DOHH2 (cell line): ENCODE measurements at regions not wholly inside any gene's neighbourhood (a gene's known extent, or its start where the extent isn't known, plus 50 kb on each side); places are given as distances from the start of the nearest gene placed in this dataset.

Source experiments
- H3F3A ChIP-seq: fragments of 200-600 bp; sonication (generic), shearing (Covaris generic); 2 replicates; pipeline ENCODE4 v1.6.0; 2016; ENCODE audit warnings: antibody characterized with exemption, mild to moderate bottlenecking; ENCODE audit not compliant: control insufficient read depth, insufficient read depth
- H3K27ac ChIP-seq: fragments of 200-600 bp; sonication (generic); 2 replicates; pipeline ENCODE4 v1.5.1; 2014; ENCODE audit warnings: low read depth, mild to moderate bottlenecking, low read length, moderate library complexity
- H3K27me3 ChIP-seq: fragments of 200-600 bp; sonication (generic); 2 replicates; pipeline ENCODE4 v1.6.1; 2014; ENCODE audit warnings: mild to moderate bottlenecking, low read length, mixed read lengths; ENCODE audit not compliant: control insufficient read depth
- H3K36me3 ChIP-seq: fragments of 200-600 bp; sonication (generic); 2 replicates; pipeline ENCODE4 v1.6.1; 2014; ENCODE audit warnings: mild to moderate bottlenecking, low read length, moderate library complexity, mixed read lengths; ENCODE audit not compliant: control insufficient read depth
- H3K4me1 ChIP-seq: fragments of 200-600 bp; sonication (generic); 2 replicates; pipeline ENCODE4 v1.6.1; 2014; ENCODE audit warnings: mild to moderate bottlenecking, low read length, mixed read lengths; ENCODE audit not compliant: control insufficient read depth
- H3K4me2 ChIP-seq: fragments of 200-600 bp; sonication (generic); 2 replicates; pipeline ENCODE4 v1.6.0; 2014; ENCODE audit warnings: mild to moderate bottlenecking, low read length, moderate library complexity
- H3K4me3 ChIP-seq: fragments of 200-600 bp; sonication (generic); 2 replicates; pipeline ENCODE4 v1.5.1; 2014; ENCODE audit warnings: mild to moderate bottlenecking, low read length, mixed read lengths
- H3K79me2 ChIP-seq: fragments of 200-600 bp; sonication (generic); 2 replicates; pipeline ENCODE4 v1.6.1; 2014; ENCODE audit warnings: mild to moderate bottlenecking, low read length, mixed read lengths; ENCODE audit not compliant: control insufficient read depth
- H3K9me2 ChIP-seq: fragments of 200-600 bp; sonication (generic); replicated peaks from 2 replicates; pipeline ENCODE4 v1.6.1; 2014; ENCODE audit warnings: mild to moderate bottlenecking, low read length, mixed read lengths; ENCODE audit not compliant: control insufficient read depth
- H3K9me3 ChIP-seq: fragments of 200-600 bp; sonication (generic); 2 replicates; pipeline ENCODE4 v1.6.1; 2014; ENCODE audit warnings: antibody characterized with exemption, low read length, mixed read lengths; ENCODE audit not compliant: control insufficient read depth, insufficient read depth
- H4K20me1 ChIP-seq: fragments of 200-600 bp; sonication (generic); 2 replicates; pipeline ENCODE4 v1.6.0; 2014; ENCODE audit warnings: low read depth, mild to moderate bottlenecking, antibody characterized with exemption, low read length, moderate library complexity; ENCODE audit not compliant: control insufficient read depth, insufficient read depth
- EZH2phosphoT487 ChIP-seq: fragments of 200-600 bp; sonication (generic); IDR thresholded peaks from 2 replicates; pipeline ENCODE4 v1.6.1; 2017; ENCODE audit warnings: borderline replicate concordance, mild to moderate bottlenecking, antibody characterized with exemption, low read length, moderate library complexity, mixed read lengths
- TF ChIP-seq, protein P1 (sequence below): fragments of 200-600 bp; sonication (generic); IDR thresholded peaks from one replicate; pipeline ENCODE4 v1.5.1; 2014; ENCODE audit warnings: antibody characterized with exemption, mild to moderate bottlenecking, low read depth, low read length; ENCODE audit not compliant: poor library complexity, severe bottlenecking

DNA sequence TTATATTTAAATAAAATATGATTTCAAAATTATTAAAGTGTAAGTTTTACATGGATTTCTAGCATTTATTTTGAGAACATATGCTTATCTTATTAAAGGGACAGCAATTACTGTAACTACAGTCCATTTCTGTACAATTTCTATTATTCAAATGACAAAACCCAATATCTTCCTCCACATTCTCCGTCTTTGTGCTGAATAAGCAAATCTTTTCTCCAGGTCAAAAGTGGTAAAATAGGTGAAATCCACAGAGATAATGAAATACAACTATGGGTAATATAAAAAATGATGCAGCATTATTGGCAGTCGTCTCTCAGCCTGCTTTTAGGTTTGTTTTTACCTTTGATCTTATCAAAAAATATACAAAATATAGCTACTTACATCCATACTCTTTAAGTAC lies 79.4 kb upstream of the OTX2 start:
- Histone ChIP-seq H3K4me1 (no peaks in the 10 kb centered on the region), H3K79me2 (no peaks in the 10 kb centered on the region), H3K9me3 (no peaks in the 10 kb centered on the region), H3K27ac (no peak overlapping the region), H3K4me2 (no peak overlapping the region), H3K4me3 (no peak overlapping the region), H3K9me2 (no peaks in the 10 kb centered on the region), H4K20me1 (no peaks in the 10 kb centered on the region), H3K27me3 (peaks cover 6% of the 10 kb centered on the region; the same call in 1 of the 2 replicates), H3K36me3 (no peaks in the 10 kb centered on the region), H3F3A (no peaks in the 10 kb centered on the region)
- TF ChIP-seq EZH2phosphoT487 = no peak
- TF ChIP-seq, protein P1, sequence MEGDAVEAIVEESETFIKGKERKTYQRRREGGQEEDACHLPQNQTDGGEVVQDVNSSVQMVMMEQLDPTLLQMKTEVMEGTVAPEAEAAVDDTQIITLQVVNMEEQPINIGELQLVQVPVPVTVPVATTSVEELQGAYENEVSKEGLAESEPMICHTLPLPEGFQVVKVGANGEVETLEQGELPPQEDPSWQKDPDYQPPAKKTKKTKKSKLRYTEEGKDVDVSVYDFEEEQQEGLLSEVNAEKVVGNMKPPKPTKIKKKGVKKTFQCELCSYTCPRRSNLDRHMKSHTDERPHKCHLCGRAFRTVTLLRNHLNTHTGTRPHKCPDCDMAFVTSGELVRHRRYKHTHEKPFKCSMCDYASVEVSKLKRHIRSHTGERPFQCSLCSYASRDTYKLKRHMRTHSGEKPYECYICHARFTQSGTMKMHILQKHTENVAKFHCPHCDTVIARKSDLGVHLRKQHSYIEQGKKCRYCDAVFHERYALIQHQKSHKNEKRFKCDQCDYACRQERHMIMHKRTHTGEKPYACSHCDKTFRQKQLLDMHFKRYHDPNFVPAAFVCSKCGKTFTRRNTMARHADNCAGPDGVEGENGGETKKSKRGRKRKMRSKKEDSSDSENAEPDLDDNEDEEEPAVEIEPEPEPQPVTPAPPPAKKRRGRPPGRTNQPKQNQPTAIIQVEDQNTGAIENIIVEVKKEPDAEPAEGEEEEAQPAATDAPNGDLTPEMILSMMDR = no peak

DNA sequence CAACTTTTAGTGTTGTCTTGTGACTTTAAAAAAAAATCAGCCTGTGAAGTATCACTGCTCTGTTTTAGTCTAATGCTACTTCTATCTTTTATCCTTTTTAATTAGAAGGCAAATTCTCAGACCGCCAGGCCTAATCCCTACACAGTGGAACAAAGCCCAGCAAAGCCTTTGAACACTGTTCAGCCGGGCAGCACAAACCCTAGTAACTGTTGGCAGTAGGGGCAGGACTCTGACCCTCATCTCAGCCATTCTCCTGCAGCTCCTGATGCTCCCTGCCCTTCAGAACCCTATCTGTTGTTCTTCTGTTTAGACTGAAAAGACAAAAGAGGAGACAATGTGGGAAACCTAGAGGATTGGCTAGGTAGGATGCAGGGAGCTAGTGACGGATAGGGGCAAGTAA lies 78.0 kb upstream of the OTX2 start:
- no peaks in the 10 kb centered on the region for H3F3A ChIP-seq
- no peaks in the 10 kb centered on the region for H3K9me3 ChIP-seq
- no peak overlapping the region for H3K27ac ChIP-seq
- no peak overlapping the region for H3K4me3 ChIP-seq
- H3K9me2 ChIP-seq = no peaks in the 10 kb centered on the region
- no peak overlapping the region for H3K4me2 ChIP-seq
- no peaks in the 10 kb centered on the region; the same call in 1 of the 2 replicates for H3K27me3 ChIP-seq
- H3K79me2 ChIP-seq = no peaks in the 10 kb centered on the region
- H3K4me1 ChIP-seq = no peaks in the 10 kb centered on the region
- no peak for TF ChIP-seq EZH2phosphoT487
- TF ChIP-seq, protein P1 = no peak
- H4K20me1 ChIP-seq = no peaks in the 10 kb centered on the region
- no peaks in the 10 kb centered on the region for H3K36me3 ChIP-seq

DNA sequence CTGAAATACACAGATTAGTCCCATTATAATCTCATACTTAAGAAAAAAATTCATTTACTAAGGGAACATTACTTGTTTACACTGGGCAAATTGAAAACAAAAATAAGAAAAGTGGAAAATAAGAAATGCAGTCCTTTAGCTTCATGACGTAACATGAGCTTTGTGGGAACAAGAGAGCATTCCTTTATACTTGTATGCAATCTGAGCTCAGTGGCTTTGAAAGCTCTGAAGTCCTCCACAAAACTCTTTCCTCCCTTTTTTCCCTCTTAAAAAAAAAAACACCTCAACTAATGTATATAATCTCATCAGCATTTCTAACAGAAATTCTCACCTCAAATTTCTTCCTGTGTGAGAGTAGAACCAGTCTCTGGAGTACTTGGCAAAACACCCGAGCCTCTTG lies 76.9 kb upstream of the OTX2 start:
- no peak overlapping the region for H3K4me2 ChIP-seq
- H3K4me1 ChIP-seq = no peaks in the 10 kb centered on the region
- H3K9me3 ChIP-seq = no peaks in the 10 kb centered on the region
- no peaks in the 10 kb centered on the region for H3K9me2 ChIP-seq
- no peaks in the 10 kb centered on the region for H4K20me1 ChIP-seq
- TF ChIP-seq, protein P1 = no peak
- no peak for TF ChIP-seq EZH2phosphoT487
- H3K79me2 ChIP-seq = no peaks in the 10 kb centered on the region
- no peak overlapping the region for H3K4me3 ChIP-seq
- H3K36me3 ChIP-seq = no peaks in the 10 kb centered on the region
- H3K27ac ChIP-seq = no peak overlapping the region
- H3K27me3 ChIP-seq = no peaks in the 10 kb centered on the region; the same call in 1 of the 2 replicates
- no peaks in the 10 kb centered on the region for H3F3A ChIP-seq
